HG03175 (cell line): ENCODE measurements at regions not wholly inside any gene's neighbourhood (a gene's known extent, or its start where the extent isn't known, plus 50 kb on each side); places are given as distances from the start of the nearest gene placed in this dataset.

Source experiments
- ATAC-seq: cut with Tn5 transposase; IDR thresholded peaks from one replicate; pipeline ENCODE4 v1.9.1; 2021; ENCODE audit warnings: mild to moderate bottlenecking, moderate library complexity; ENCODE audit not compliant: unreplicated experiment

DNA sequence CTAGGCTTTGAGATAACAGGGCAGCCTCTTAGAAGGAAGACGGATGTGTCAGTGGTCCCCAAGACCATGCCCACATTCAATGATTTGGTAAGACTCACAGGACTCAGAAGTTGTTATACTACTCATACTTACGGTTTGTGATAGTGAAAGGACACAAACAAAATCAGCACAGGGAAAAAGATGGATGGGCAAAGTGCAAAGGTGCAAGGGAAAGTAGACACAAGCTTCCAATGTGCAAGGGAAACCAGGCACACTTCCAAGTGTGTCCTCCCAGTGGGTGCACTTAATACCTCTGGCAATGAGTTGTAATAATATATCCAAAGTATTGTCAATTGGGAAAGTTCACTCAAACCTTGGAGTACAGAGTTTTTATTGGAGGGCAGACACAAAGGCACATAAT, 53.8 kb upstream of the VCX start:
- no peak for ATAC-seq

DNA sequence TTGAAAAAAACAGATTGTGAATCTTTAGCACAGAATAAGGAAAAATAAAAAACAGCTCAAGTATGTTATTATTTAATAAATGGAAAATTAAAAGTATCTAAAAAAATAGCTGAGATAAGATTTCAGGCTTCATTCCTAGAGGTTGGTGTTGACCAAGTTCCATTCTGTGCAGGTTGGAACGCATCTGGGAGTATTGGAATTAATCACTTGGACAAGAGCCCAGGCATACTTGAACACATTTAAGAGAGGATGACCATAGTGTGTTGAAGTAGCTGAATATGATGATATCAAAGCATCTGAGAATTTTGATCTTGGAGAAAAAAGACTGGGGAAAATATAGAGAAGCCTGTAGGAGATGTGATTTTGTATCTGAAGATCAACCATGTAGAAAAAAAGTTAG, 54.6 kb upstream of the VCX start:
- no peak for ATAC-seq

DNA sequence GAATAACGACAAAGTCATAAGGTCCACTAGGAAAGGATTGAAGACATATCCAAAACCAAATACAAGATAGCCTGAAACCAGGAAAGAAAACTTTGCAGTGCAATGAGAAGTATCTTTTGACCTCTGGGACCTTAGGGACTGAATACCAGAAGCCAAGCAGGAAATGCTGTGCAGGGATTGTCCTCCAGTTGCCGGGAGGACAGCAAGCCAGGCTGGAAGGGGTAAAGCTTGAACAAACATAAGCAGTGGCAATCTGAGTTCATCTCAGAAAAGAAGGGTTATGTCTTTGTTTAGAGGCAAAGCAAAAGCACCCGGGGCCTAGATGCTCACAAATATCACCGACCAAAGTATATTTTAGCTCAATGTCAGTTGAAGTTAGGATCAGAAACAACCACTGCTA, 55.3 kb upstream of the VCX start:
- no peak for ATAC-seq

DNA sequence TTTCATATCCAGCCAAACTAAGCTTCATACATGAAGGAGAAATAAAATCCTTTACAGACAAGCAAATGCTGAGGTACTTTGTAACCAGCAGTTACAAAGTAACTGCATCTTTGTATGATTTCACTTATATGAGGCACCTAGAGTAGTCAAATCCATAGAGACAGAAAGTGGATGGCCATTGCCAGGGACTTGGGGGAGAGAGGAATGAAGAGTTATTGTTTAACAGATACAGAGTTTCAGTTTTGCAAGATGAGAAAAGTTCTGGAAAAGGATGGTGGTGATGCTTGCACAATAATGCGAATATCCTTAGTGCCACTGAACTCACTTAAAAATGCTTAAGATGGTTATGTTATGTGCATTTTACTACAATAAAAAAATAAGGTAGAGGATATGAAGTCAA, 58.4 kb upstream of the VCX start:
- no peak for ATAC-seq

DNA sequence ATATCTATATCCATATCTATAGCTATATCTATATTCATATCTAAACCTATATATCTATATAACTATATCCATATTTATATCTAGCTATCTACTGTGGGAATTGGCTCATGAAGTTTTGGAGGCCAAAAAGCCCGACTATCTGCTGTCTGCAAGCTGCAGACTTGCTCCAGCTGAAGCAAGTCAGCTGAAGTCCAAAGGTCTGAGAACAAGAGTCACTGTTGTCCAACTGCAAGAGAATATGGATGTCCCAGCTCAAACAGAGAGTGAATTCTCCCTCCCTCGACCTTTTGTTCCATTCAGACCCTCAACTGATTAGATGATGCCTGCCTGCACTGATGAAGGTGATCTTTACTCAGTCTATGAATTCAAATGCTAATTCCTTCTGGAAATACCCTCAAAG, 63.3 kb upstream of the VCX start:
- ATAC-seq, result no peak

- ATAC-seq, result no peak
Observed at GRCh38 chrX:7775987-7776386, 67.0 kb upstream of the VCX start.

- ATAC-seq, result no peak
Observed at GRCh38 chrX:7771788-7772438, 71.1 kb upstream of the VCX start.

GRCh38 chrX:7759830-7760229, 83.1 kb upstream of the VCX start:
- ATAC-seq, result no peak

DNA sequence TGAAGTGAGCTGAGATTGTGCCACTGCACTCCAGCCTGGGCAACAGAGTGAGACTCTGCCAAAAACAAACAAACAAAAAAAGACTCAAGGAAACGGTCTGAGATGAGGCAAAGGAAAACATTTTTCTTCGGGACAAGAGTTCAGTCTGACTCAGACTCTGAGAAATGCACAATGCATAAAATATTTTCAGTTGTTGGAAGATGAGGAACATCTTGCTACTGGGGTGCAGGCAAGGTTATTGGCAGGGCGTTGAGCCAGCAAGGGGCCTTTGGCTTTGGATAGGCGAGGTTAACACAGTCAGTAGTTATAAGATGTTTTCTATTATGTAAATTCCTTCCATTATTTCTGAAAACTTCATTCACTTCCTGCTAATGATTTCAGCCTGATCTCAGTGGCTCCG, 96.1 kb upstream of the VCX start:
- ATAC-seq, result no peak

DNA sequence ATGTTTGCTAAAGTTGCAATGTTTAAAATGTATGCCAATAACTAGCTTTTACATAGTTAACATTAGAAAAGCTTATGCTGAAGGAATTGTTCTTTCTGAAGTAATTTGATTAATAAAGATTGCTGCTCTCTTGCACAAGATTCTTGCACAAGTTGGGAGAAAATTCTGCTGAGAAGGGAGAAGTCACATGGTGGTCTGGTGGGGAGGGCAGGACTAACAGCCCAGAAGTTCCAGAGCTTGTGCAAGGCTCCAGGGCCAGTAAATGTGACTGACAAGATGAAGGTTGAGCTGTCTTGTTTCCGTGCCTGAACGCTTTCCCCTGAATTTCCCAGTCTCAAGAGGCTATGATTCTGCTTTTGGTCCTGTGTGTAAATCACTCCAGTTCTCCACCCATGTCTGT, 112.9 kb upstream of the VCX start:
- no peak for ATAC-seq

DNA sequence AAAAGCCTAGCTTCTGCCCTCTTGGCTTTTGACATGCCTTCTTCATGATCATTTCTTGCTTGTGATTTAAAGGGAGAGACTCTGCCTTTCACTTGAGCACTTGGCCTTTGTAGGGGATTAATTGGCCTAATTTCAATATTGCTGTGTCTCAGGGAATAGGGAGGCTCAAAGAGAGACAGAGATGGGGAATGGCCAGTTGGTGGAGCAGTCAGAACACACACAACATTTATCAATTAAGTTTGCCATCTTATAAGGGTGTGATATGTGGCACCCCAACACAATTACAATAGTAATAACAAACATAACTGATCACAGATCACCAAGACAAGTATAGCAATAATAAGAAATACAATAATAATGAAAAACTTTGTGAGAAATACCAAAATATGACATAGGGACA, 122.5 kb upstream of the VCX start:
- no peak for ATAC-seq

DNA sequence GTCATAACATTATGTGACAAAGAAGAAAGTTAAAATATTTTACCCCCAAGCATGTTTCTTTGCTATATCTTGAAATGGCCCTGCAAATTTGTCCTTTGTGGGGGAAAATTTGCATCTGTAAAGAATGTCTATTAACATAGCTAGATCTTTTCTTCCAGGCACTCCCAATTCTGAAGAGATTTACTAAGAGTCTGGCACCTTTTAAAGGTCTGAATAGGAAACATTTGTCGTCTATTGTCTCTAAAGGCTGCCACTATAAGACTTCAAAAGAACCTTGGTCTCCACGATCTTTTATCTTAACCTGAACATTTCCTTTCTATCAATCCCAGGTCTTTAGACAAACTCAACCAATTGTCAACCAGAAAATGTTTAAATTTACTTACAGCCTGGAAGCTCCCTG, 128.6 kb upstream of the VCX start:
- ATAC-seq, result no peak

- ATAC-seq, result no peak
Observed at GRCh38 chrX:7711167-7711566, 131.8 kb upstream of the VCX start.

GRCh38 chrX:7709845-7710244, 133.1 kb upstream of the VCX start:
- no peak for ATAC-seq

DNA sequence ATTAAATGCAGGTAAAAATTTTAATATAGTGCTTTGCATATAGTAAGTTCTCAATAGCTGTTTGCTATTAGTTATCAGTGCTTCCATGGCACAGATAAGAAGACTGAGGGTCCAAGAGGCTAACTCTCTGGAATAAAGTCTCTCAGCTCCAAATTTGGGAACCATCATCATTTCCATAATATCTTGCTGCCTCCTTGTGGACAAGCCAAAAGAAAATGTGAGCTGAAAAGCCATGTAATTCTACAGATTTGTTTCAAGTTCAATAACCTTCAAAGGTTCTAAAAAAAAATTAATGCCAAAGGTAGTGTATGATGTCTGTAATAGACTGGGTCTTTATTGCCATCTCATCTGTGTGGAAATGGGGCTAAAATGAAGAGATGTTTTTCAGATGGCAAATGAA, 136.9 kb upstream of the VCX start:
- no peak for ATAC-seq

DNA sequence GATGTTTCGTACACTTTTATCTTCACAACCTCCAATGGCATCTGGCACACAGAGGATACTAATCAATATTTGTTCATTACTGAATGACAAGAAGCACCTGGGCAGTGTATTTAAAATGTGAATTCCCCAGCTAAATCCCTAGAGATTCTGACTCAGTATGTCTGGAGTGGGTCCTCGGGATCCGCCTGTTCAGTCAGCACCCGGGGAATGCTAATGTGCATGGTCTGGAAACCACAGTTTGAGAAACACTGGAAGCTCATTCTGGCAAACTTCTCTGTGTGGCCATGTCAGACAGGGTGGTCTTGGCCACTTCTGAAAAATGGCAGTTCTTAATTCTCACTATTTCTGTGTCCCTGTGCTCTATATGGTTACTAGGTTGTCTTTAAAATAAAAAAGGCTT, 138.8 kb upstream of the VCX start:
- no peak for ATAC-seq

- no peak for ATAC-seq
Observed at GRCh38 chrX:7698248-7698647, 144.7 kb upstream of the VCX start.

DNA sequence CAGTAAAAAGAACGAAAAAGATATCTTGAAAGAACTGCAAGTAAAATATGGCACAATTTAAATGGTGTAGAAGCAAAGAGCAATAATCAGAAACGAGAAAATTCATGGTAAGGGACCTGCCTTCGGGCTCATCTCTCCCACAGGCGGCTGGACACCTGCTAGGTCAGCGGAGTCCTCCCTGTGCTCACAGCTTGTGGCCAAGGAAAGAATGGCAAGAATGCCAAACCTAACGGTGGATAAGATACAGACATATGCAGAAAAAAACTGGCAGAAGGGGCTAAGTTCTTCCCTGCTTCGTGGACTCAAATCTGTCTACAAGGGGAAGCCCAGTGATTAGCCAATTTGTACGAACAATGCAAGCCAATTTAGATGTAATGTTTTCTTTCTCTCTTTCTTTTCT, 152.1 kb upstream of the VCX start:
- ATAC-seq, result no peak

GRCh38 chrX:7689791-7690412, 153.1 kb upstream of the VCX start:
- no peak for ATAC-seq

DNA sequence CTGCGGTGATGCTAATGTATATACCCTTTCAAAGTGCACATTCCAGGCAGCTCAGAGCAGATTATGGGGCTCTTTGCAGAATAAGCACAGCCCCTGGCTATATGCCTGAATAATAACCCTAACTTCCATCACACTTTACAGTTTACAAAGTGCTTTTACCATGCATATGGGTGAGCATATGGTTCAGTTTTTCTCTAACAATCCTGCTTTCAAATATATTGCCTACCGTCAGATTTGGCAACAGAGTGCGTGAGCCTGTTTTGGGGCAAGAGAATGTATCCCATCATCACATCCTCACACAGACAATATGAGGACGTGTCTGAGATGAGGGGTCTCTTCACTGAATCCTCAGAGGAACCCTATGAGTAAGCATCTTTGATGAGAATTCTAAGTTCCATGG, 162.8 kb upstream of the VCX start:
- no peak for ATAC-seq

- ATAC-seq, result no peak
Observed at GRCh38 chrX:7654316-7654715, 188.7 kb upstream of the VCX start.

DNA sequence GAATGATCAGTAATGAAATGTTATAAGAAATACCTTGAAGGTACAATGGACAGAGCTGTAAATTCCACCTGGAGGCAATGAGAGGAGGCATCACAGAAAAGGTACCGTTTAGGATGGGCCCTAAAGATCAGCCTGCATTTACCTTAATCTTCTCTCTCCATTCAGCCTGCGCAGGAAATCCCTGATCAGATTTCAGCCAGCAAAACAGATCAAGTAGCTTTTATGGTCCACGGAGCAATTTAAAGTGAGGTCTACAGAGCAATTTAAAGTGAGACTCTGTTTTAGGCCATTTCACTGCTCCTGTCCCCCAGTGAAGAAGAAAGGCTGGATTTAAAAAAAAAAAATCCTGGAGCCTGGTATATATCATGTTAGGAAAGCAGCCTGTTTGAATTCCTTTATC, 195.1 kb upstream of the VCX start:
- no peak for ATAC-seq

- no peak for ATAC-seq
Observed at GRCh38 chrX:7641141-7641540, 201.8 kb upstream of the VCX start.
